GM21390 (cell line): ENCODE measurements at regions not wholly inside any gene's neighbourhood (a gene's known extent, or its start where the extent isn't known, plus 50 kb on each side); places are given as distances from the start of the nearest gene placed in this dataset.
"Not testable (repeated sequence)": the region's sequence is repeated elsewhere in the genome, so short reads cannot be mapped to it uniquely, and the experiment has no call there.

ENCODE experiments used
- ATAC-seq: cut with Tn5 transposase; IDR thresholded peaks from one replicate; pipeline ENCODE4 v1.9.1; 2021; ENCODE audit not compliant: unreplicated experiment

GRCh38 chr11:86167499-86168164, 76.9 kb upstream of the EED start:
- no peak for ATAC-seq

DNA sequence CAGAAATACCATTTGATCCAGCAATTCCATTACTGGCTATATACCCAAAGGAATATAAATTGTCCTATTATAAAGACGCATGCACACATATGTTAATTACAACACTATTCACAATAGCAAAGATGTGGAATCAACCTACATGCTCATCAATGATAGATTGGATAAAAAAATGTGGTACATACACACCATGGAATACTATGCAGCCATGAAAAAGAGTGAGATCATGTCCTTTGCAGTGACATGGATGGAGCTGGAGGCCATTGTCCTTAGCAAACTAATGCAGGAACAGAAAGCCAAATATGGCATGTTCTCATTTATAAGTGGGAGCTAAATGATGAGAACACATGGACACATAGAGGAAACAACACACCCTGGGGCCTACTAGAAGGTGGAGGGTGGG, 78.3 kb upstream of the EED start:
- not testable (repeated sequence) for ATAC-seq

GRCh38 chr11:86164106-86164505, 80.4 kb upstream of the EED start:
- ATAC-seq: no peak

DNA sequence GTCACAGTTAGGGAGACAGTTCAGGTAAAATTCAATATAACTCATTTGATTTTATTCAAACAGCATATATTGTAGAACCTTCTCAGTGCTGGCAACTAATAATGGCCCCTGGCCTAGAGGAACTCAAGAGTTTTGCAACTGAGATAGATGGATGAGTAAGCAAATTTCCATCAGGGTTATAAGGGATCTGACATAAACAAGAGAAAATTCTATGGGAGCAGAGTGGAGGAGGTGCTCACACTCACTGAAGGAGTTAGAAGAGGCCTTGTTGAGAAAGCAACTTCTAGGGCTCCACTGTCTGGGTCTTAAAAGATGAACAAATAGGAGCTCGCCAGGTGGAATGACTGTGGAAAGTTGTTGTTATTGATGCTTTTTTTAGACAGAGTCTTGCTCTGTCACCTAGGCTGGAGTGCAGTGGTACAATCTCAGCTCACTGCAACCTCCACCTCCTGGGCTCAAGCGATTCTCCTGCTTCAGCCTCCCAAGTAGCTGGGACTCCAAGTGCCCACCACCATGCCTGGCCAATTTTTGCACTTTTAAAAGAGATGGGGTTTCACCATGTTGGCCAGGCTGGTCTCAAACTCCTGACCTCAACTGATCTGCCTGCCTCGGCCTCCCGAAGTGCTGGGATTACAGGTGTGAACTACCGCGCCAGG, 81.2 kb upstream of the EED start:
- ATAC-seq: not testable (repeated sequence)

GRCh38 chr11:86162239-86162638, 82.3 kb upstream of the EED start:
- no peak for ATAC-seq

- ATAC-seq: no peak
Measured at GRCh38 chr11:86161837-86162236, 82.7 kb upstream of the EED start.

- no peak for ATAC-seq
Measured at GRCh38 chr11:86161336-86161735, 83.2 kb upstream of the EED start.

DNA sequence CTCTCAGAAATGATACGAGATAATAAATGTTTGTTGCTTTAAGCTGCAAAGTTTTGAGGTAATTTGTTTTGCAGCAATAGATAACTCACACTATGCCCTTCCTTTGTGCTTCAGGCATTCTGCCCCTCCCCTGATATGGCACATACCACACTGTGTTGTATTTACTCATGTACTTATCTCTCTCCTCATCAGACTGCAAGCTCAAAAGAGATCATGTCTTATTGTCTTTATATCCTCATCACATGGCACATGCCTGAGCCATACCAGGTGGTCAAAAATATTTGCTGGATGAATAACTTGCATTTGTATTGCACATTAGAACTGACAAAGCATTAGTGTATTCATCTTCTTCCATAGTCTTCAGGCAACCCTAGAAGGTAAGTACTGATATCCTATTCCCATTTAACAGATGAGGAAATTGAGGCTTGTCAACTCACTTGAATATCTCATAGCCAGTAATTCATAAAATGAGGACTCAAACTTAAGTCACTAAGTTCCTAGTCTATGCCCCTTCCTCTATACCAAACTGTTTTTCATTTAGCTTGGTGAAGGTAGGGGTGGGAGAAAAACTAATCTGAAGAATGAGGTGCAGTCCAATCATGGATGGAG, 83.9 kb upstream of the EED start:
- ATAC-seq: no peak

DNA sequence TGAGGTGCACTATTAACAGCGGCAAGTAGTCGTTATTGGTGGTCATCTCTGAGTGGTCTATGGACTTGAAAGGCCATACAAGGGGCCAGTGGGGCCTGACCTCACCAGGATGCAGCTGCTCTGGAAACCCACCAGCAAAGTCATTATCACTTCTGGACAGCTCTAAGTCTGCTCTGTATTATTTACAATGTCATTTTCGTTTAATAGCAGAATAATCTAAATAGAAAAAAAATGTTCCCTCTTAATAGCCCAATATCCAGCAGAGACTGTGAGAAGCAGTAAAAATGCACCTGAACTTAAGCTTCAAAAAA, 85.0 kb upstream of the EED start:
- ATAC-seq: no peak

DNA sequence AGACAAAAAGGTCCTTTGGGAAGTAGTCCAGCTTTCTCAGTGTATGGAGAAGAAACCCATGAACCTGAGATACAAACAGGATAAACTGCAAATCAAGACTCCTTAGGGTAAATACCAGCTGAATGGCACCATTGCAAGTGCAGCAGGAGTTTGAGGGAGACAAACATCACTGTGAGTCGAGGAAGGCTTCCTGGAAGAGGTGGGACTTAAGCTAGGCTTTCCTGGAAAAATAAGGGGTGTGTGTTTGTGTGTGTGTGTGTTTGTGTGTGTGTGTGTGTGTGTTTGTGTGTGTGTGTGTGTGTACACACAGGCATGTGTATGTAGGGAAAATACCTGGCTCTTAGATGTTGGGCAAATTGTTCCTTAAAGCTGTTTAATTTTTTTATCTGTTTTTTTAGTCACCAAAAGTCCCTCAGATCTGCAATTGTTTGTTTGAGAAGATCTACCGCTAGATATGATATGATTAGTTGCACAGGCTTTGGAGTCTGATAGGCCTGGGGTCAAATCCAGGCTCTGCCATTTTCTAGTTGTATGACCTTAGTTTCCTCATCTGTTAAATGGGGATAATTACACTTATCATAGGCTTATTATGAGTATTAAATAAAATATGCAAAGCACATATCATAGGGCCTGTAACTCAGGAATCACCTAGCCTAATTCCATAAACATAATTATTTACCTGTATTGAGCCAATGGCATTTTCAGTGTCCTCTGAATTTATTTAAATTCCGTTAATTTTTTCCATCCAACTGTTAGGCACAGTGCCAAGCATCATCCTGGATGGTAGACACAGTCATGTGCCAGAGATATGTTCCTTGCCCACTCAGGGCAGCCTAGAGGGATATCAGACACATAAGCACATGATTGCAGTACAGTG, 85.6 kb upstream of the EED start:
- ATAC-seq: no peak

DNA sequence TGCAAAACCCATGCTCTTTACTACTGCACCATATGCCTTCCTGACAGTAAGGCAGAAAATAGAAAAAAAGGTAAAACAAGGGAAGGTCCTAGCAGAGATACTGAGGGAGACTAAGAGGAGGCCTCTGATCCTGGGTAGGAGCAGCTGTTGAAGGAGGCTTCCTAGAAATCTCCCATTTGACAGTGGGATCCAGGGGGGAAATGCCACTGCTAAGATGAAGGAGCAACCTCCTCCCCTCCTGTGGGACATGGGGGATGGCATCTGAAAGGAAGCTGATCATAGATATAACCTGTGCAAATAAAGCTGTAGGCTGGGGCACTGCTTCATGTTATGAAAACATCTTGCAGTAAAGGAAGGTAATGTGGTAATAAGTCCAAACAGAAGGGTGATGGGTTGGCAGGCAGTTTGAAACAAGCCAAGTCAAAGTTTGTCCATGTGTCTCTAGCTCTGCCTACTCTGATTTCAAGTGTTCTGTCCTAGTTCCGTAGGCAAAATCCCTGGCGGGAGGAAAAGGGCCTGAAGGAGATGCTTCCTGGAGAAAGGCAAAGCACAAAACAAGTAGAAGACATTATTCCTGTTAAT, 86.7 kb upstream of the EED start:
- ATAC-seq: no peak

GRCh38 chr11:86156397-86156955, 87.6 kb upstream of the PICALM start:
- ATAC-seq: no peak

GRCh38 chr11:86155200-86155844, 86.4 kb upstream of the PICALM start:
- ATAC-seq: no peak

DNA sequence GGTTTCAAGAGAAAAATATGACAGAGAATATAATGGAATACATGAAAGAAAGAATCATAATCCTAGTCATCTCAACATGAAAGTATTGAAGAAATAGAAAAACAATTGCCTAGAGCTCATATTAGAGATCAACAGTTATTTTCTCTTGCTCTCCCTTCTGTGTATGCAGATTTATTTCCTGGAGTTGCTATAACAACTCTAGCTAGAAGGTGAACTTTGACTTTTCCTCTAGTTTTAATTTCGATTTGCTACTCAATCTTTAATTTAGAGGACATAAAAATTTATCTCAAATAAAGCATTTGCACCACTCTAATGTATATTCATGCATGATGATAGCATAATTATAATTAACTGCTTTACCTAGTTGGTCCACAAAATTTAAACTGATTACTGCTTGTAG, 84.6 kb upstream of the PICALM start:
- no peak for ATAC-seq

- no peak for ATAC-seq
Measured at GRCh38 chr11:86152901-86153300, 84.0 kb upstream of the PICALM start.

- peak; percentile 22 for ATAC-seq
Measured at GRCh38 chr11:86152006-86152862, 83.3 kb upstream of the PICALM start.

DNA sequence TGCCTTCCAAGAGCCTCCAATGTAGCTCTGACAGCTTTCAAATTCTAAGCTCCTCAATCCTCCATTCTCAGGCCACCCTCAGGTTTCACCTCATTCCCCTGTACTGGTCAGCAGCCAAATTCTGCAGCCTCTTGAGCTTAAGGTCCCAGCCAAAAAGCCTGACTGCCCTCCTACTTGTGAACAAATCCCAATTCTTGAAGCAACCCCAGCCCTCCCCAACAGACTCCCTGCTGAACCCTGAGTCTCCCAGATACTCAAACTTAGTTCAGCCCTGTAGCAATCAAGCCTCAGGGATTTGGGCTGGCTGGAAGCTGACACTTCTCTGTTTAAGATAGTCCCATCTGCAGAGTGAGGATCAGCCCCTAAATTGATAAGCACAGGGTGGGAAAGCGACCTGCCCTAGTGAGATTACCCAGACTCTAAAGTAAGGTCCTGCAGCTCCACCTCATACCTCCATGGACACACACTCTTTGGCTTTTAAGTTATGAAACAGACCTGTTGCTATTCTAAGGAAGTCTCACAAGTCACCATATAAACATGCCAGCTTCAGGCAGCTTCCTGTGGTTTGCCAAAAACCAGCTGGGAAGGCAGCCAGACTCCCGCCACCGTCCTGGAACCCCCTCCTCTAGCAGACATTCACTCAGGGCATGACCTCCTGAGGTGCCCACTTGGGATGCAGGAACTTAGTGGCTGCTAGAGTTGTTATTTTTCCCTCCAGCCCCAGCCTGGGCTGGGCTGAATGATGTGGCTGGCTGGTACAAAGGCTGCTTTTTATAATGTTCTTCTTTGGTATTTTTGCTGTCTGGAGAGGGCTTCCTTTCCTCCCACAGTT, 82.5 kb upstream of the PICALM start:
- peak; percentile 56 for ATAC-seq

GRCh38 chr11:86150847-86151173, 81.9 kb upstream of the PICALM start:
- no peak for ATAC-seq

- no peak for ATAC-seq
Measured at GRCh38 chr11:86149792-86150191, 80.9 kb upstream of the PICALM start.
